HepG2 (cell line): ENCODE measurements at regions not wholly inside any gene's neighbourhood (a gene's known extent, or its start where the extent isn't known, plus 50 kb on each side); places are given as distances from the start of the nearest gene placed in this dataset.

Source experiments
- ATAC-seq: fragments of 200-7000 bp; cut with Tn5 transposase; 3 replicates; pipeline ENCODE4 v1.9.1; 2020; ENCODE audit warnings: mild to moderate bottlenecking, moderate library complexity
- BruUV-seq: library from RNA; stranded (reverse); fragments of 400-500 nt; replicated peaks from 2 replicates; lab custom pipeline; 2021; lab: Mats Ljungman, UMichigan
- CTCF ChIA-PET: fragments of 300-600 bp; formaldehyde crosslinking; extraction: SDS; loops from one replicate; lab custom pipeline; 2021; ENCODE audit warnings: low total read pairs, inconsistent platforms, low intra/inter-chr PET ratio; lab: Yijun Ruan, JAX
- POLR2A ChIA-PET: fragments of 350-600 bp; sonication (Branson Sonifier 250); formaldehyde crosslinking; loops from one replicate; lab custom pipeline; 2020; ENCODE audit warnings: antibody characterized with exemption, inconsistent platforms; lab: Yijun Ruan, JAX
- DNase-seq: peaks from one replicate; pipeline ENCODE4 v3.0.0-alpha.2; 2015; ENCODE audit warnings: low spot score
- FAIRE-seq: peaks from 3 replicates; lab custom pipeline; 2011; peaks lifted over from hg19 to GRCh38; lab: Jason Lieb, UNC
- H2AFZ ChIP-seq: one replicate; pipeline ENCODE4 v1.6.1; 2011; ENCODE audit warnings: low read length, inconsistent platforms
- H3K27ac ChIP-seq: fragments of 300-600 bp; 3 replicates; pipeline ENCODE4 v1.8.0; 2011; ENCODE audit warnings: mixed run types, mild to moderate bottlenecking, mixed read lengths, low read length, inconsistent platforms; ENCODE audit not compliant: insufficient read depth; ENCODE audit errors: extremely low read length
- H3K27me3 ChIP-seq, 2 experiments: fragments of 200-600 bp in 1 of 2; 2 replicates in 1 of 2; 3 replicates in 1 of 2; pipeline versions ENCODE4 v1.6.0 to v1.8.0; 2011; ENCODE audit warnings: low read length in 2 of 2, mild to moderate bottlenecking in 2 of 2, moderate library complexity in 2 of 2, inconsistent platforms in 1 of 2; ENCODE audit not compliant: insufficient read depth in 2 of 2, control insufficient read depth in 1 of 2
- H3K36me3 ChIP-seq, 2 experiments: fragments of 200-600 bp in 1 of 2; replicated peaks in 1 of 2; 2 replicates in 1 of 2; 3 replicates in 1 of 2; pipeline versions ENCODE4 v1.5.1 to v1.8.0; 2011; ENCODE audit warnings: low read length in 2 of 2, inconsistent platforms in 1 of 2; ENCODE audit not compliant: insufficient read depth in 2 of 2, control insufficient read depth in 1 of 2
- H3K4me1 ChIP-seq: 2 replicates; pipeline ENCODE4 v1.5.1; 2012; ENCODE audit warnings: low read length, inconsistent platforms; ENCODE audit not compliant: insufficient read depth
- H3K4me2 ChIP-seq: 2 replicates; pipeline ENCODE4 v1.6.0; 2011; ENCODE audit warnings: low read depth, low read length, inconsistent platforms
- H3K4me3 ChIP-seq, 3 experiments: fragments of 200-600 bp in 1 of 3; sonication (generic), shearing (Covaris generic) in 1 of 3; replicated peaks in 1 of 3; 2 replicates each; pipeline ENCODE4 v1.5.1; 2011 to 2016; ENCODE audit warnings: low read length in 3 of 3, inconsistent platforms in 2 of 3, low read depth in 2 of 3, mild to moderate bottlenecking in 2 of 3, control low read depth in 1 of 3, mixed read lengths in 1 of 3; ENCODE audit not compliant: insufficient read depth in 1 of 3
- H3K79me2 ChIP-seq: one replicate; pipeline ENCODE4 v1.6.1; 2011; ENCODE audit warnings: low read length, inconsistent platforms; ENCODE audit not compliant: insufficient read depth
- H3K9ac ChIP-seq: 2 replicates; pipeline ENCODE4 v1.6.0; 2011; ENCODE audit warnings: mild to moderate bottlenecking, low read depth, low read length, inconsistent platforms; ENCODE audit not compliant: insufficient read depth
- H3K9me3 ChIP-seq: 2 replicates; pipeline ENCODE4 v1.5.1; 2012; ENCODE audit warnings: mild to moderate bottlenecking, low read length
- H4K20me1 ChIP-seq: 2 replicates; pipeline ENCODE4 v1.6.0; 2011; ENCODE audit warnings: inconsistent platforms, mild to moderate bottlenecking, low read length, moderate library complexity; ENCODE audit not compliant: insufficient read depth
- CBX1 ChIP-seq: IDR thresholded peaks from one replicate; pipeline ENCODE4 v1.6.1; 2016; ENCODE audit warnings: antibody characterized with exemption, low read depth
- DBP ChIP-seq: sonication (generic); formaldehyde crosslinking; IDR thresholded peaks from 2 replicates; pipeline ENCODE4 v1.4.0; 2020; ENCODE audit warnings: missing genetic modification reagents; ENCODE audit errors: not compliant biosample characterization
- E2F2 ChIP-seq: sonication (generic); formaldehyde crosslinking; IDR thresholded peaks from 2 replicates; pipeline ENCODE4 v1.4.0; 2020; ENCODE audit warnings: missing genetic modification reagents, borderline replicate concordance
- ISX ChIP-seq: sonication (generic); formaldehyde crosslinking; conservative IDR thresholded peaks from 2 replicates; pipeline ENCODE4 v1.5.0; 2020; ENCODE audit warnings: missing genetic modification reagents
- KLF13 ChIP-seq: sonication (generic); formaldehyde crosslinking; IDR thresholded peaks from 2 replicates; pipeline ENCODE4 v1.4.0; 2020; ENCODE audit warnings: mild to moderate bottlenecking, missing genetic modification reagents
- MTERF4 ChIP-seq: sonication (generic); formaldehyde crosslinking; IDR thresholded peaks from 2 replicates; pipeline ENCODE4 v1.8.0; 2023; ENCODE audit warnings: mild to moderate bottlenecking, missing genetic modification reagents
- SIN3B ChIP-seq: fragments of 150-350 bp; IDR thresholded peaks from 2 replicates; pipeline ENCODE4 v1.6.1; 2014; ENCODE audit warnings: low read length
- STAT5B ChIP-seq: sonication (generic); formaldehyde crosslinking; IDR thresholded peaks from 2 replicates; pipeline ENCODE4 v1.4.0; 2020; ENCODE audit warnings: missing genetic modification reagents
- TOE1 ChIP-seq: sonication (generic); formaldehyde crosslinking; IDR thresholded peaks from 2 replicates; pipeline ENCODE4 v1.4.0; 2020; ENCODE audit warnings: mild to moderate bottlenecking, missing genetic modification reagents
- ZMYM4 ChIP-seq: sonication (generic); formaldehyde crosslinking; IDR thresholded peaks from 2 replicates; pipeline ENCODE4 v1.8.1; 2023; ENCODE audit warnings: mild to moderate bottlenecking, missing genetic modification reagents
- ZNF124 ChIP-seq: sonication (generic); formaldehyde crosslinking; IDR thresholded peaks from 2 replicates; pipeline ENCODE4 v1.4.0; 2020; ENCODE audit warnings: missing genetic modification reagents
- WGBS: methylation state at CpG from one replicate; pipeline ENCODE4 v1.1.6; 2017; ENCODE audit warnings: low lambda C conversion rate; 5-methylcytosine and 5-hydroxymethylcytosine counted together
- in situ Hi-C: cut with HindIII; loops from 2 replicates; pipeline ENCODE4 v1.10.0; 2017; ENCODE audit warnings: low pct_unique_long_range_greater_than_20kb; ENCODE audit not compliant: extremely low pct_ligation_motif_present
- intact Hi-C: fragments of 100-400 bp; cut with micrococcal nuclease; formaldehyde crosslinking; loops from one replicate; pipeline ENCODE4 v1.10.0; 2022; ENCODE audit not compliant: unreplicated experiment
- TF ChIP-seq, protein P1 (sequence below): sonication (generic); formaldehyde crosslinking; IDR thresholded peaks from 2 replicates; pipeline ENCODE4 v1.8.0; 2022; ENCODE audit warnings: low read depth, missing genetic modification reagents

DNA sequence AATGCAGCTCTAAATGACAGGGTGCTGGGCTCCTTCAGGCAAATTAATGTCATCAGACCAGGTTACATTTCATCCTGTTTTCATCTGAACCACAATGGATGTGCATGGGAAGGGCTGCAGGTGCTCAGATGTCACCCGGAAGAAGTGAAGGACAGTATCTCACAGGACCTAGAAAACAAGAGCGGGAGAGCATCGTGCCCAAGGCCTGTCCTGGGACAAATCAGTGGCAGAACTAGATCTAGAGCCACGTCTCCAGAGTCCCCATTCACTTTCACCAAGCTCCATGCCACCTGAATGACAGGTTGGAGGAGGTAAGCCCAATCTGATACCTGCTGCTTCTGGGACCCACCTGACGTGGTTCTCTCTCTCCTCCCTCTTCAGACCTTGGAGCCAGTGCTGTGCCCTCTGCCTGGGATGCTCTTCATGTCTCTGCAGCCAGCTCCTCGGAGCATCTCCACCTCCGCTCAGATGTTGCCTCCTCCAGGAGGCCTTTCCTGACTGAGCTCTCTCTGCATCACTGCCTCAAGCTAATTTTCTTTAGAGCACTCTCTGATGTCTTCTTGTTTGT lies 77.3 kb downstream of the CPN2 start:
- Histone ChIP-seq H3K4me3 (no peak overlapping the region), H3K27ac (no peak overlapping the region), H3K4me1 (peaks cover 40% of the 10 kb centered on the region), H3K79me2 (no peaks in the 10 kb centered on the region), H3K9me3 (no peaks in the 10 kb centered on the region), H3K36me3 (no peaks in the 10 kb centered on the region), H3K27me3 (peaks cover 2 to 13% of the 10 kb centered on the region in 2 experiments; a peak in 2 of 5 replicates), H2AFZ (no peak overlapping the region), H3K9ac (no peak overlapping the region), H4K20me1 (no peaks in the 10 kb centered on the region), H3K4me2 (no peak overlapping the region)
- ChIA-PET CTCF (no interaction called here), POLR2A (no interaction called here)
- DNase-seq (no peak), ATAC-seq (no peak), FAIRE-seq (no peak)
- no peak for TF ChIP-seq ZNF124
- 68% methylated on average over 6 of the region's 7 CpGs for WGBS
- in situ Hi-C loops, result no loop called here
- BruUV-seq, result no TSS peak
- intact Hi-C loops, result no loop called here

- in situ Hi-C loops (no loop called here), intact Hi-C loops (no loop called here)
- POLR2A ChIA-PET, result no interaction called here
- no peak for FAIRE-seq
- WGBS, result 3% methylated on average over 4 of the region's 4 CpGs
- Histone ChIP-seq H3K4me2 (no peak overlapping the region), H3K79me2 (no peaks in the 10 kb centered on the region), H4K20me1 (no peaks in the 10 kb centered on the region), H3K9me3 (no peaks in the 10 kb centered on the region), H3K9ac (no peak overlapping the region), H3K4me1 (peaks cover 33% of the 10 kb centered on the region), H3K36me3 (no peaks in the 10 kb centered on the region), H2AFZ (no peak overlapping the region), H3K27me3 (peaks cover 2 to 20% of the 10 kb centered on the region in 2 experiments; a peak in 3 of 5 replicates), H3K4me3 (no peak overlapping the region), H3K27ac (no peak overlapping the region)
- ATAC-seq, result no peak
- CTCF ChIA-PET, result no interaction called here
- BruUV-seq, result no TSS peak
- no peak for DNase-seq
- TF ChIP-seq KLF13 (CRISPR knock-in tag) (no peak), ZMYM4 (CRISPR knock-in tag) (no peak), DBP (CRISPR knock-in tag) (no peak), SIN3B (no peak), STAT5B (CRISPR knock-in tag) (no peak), E2F2 (CRISPR knock-in tag) (no peak), ISX (CRISPR knock-in tag) (no peak), TOE1 (no peak), MTERF4 (no peak), CBX1 (no peak)
- TF ChIP-seq, protein P1, sequence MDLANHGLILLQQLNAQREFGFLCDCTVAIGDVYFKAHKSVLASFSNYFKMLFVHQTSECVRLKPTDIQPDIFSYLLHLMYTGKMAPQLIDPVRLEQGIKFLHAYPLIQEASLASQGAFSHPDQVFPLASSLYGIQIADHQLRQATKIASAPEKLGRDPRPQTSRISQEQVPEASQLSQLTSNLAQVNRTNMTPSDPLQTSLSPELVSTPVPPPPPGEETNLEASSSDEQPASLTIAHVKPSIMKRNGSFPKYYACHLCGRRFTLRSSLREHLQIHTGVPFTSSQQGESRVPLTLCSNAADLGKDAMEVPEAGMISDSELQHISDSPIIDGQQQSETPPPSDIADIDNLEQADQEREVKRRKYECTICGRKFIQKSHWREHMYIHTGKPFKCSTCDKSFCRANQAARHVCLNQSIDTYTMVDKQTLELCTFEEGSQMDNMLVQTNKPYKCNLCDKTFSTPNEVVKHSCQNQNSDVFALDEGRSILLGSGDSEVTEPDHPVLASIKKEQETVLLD (CRISPR knock-in tag), result no peak
These were observed 76.6 kb downstream of the CPN2 start for GRCh38 chr3:194274424-194275085.
